Thyroid gland (tissue), 4 donors: ENCODE measurements at regions not wholly inside any gene's neighbourhood (a gene's known extent, or its start where the extent isn't known, plus 50 kb on each side); places are given as distances from the start of the nearest gene placed in this dataset.

Source experiments
- DNase-seq, 2 donors: peaks; one replicate each; pipeline ENCODE4 v3.0.0-alpha.2; 2019
- H3K27ac ChIP-seq, 3 donors: fragments of 200-600 bp; sonication (generic); 1 replicate in 2 of 3; 2 replicates in 1 of 3; pipeline ENCODE4 v1.5.1; 2016 to 2019; ENCODE audit warnings: mild to moderate bottlenecking in 1 of 3, moderate library complexity in 1 of 3
- H3K27me3 ChIP-seq: fragments of 200-600 bp; sonication (generic); one replicate; pipeline ENCODE4 v1.5.1; 2019
- H3K36me3 ChIP-seq, 2 donors: fragments of 200-600 bp; sonication (generic); one replicate each; pipeline ENCODE4 v1.5.1; 2016 to 2019
- H3K4me1 ChIP-seq, 2 donors: fragments of 200-600 bp; sonication (generic); one replicate each; pipeline ENCODE4 v1.5.1; 2017 to 2019
- H3K4me3 ChIP-seq, 3 donors: fragments of 200-600 bp; sonication (generic); replicated peaks in 1 of 3; 1 replicate in 2 of 3; 2 replicates in 1 of 3; pipeline ENCODE4 v1.5.1; 2016; ENCODE audit warnings: mild to moderate bottlenecking in 1 of 3
- H3K9me3 ChIP-seq: fragments of 200-600 bp; sonication (generic); one replicate; pipeline ENCODE4 v1.5.1; 2017
- CTCF ChIP-seq, 6 experiments: fragments of 200-600 bp in 3 of 6; fragments of 450-650 bp in 3 of 6; sonication (generic) in 3 of 6; IDR thresholded peaks; one replicate each; pipeline ENCODE4 v1.5.1; 2016 to 2019; ENCODE audit warnings: antibody characterized with exemption in 6 of 6, mild to moderate bottlenecking in 2 of 6, inconsistent platforms in 1 of 6, moderate library complexity in 1 of 6
- POLR2A ChIP-seq, 2 donors: fragments of 450-650 bp; IDR thresholded peaks; one replicate each; pipeline ENCODE4 v1.6.1; 2017; ENCODE audit warnings: antibody characterized with exemption in 2 of 2, mild to moderate bottlenecking in 2 of 2, moderate library complexity in 1 of 2
- WGBS, 2 donors: methylation state at CpG; one replicate each; pipeline ENCODE4 v1.1.5; 2017; 5-methylcytosine and 5-hydroxymethylcytosine counted together
- intact Hi-C: fragments of 100-400 bp; cut with DNase I; formaldehyde crosslinking; loops from one replicate; pipeline ENCODE4 v1.15.1; 2023

- H3K36me3 ChIP-seq, result no peaks in the 10 kb centered on the region
- DNase-seq, result no peak
- H3K4me1 ChIP-seq, result peaks cover 6 to 10% of the 10 kb centered on the region in 2 donors
- H3K4me3 ChIP-seq, result no peak overlapping the region
- 80 to 82% methylated on average over 2 of the region's 2 CpGs for WGBS, 2 donors
- TF ChIP-seq POLR2A (IDR thresholded peaks at IDR 0.05) (no peak), CTCF (IDR thresholded peaks at IDR 0.05) (no peak)
- no peak overlapping the region for H3K27ac ChIP-seq
- no peaks in the 10 kb centered on the region for H3K27me3 ChIP-seq
- intact Hi-C loops, result no loop called here
- H3K9me3 ChIP-seq, result no peaks in the 10 kb centered on the region
Observed at GRCh38 chr6:138614151-138614550, 114.9 kb upstream of the NHSL1 start.

GRCh38 chr6:138618168-138618567 is 118.9 kb upstream of the NHSL1 start:
- peaks cover 6 to 10% of the 10 kb centered on the region in 2 donors for H3K4me1 ChIP-seq
- WGBS, 2 donors, result 75 to 79% methylated on average over 3 of the region's 3 CpGs
- intact Hi-C loops, result no loop called here

GRCh38 chr6:138620630-138621029 is 121.3 kb upstream of the NHSL1 start:
- no peaks in the 10 kb centered on the region for H3K9me3 ChIP-seq
- TF ChIP-seq CTCF (IDR thresholded peaks at IDR 0.05) (no peak), POLR2A (IDR thresholded peaks at IDR 0.05) (no peak)
- WGBS, 2 donors, result 79 to 93% methylated on average over 3 of the region's 3 CpGs

More at GRCh38 chr6:138618168-138618567, 118.9 kb upstream of the NHSL1 start:
- Histone ChIP-seq H3K27me3 (no peaks in the 10 kb centered on the region), H3K9me3 (no peaks in the 10 kb centered on the region), H3K27ac (no peak overlapping the region), H3K36me3 (no peaks in the 10 kb centered on the region), H3K4me3 (no peak overlapping the region)
- TF ChIP-seq CTCF (IDR thresholded peaks at IDR 0.05) (no peak), POLR2A (IDR thresholded peaks at IDR 0.05) (no peak)
- no peak for DNase-seq

GRCh38 chr6:138622967-138623366 is 123.7 kb upstream of the NHSL1 start:
- DNase-seq, result no peak
- WGBS, 2 donors, result 86 to 88% methylated on average over 5 of the region's 5 CpGs
- intact Hi-C loops, result no loop called here
- Histone ChIP-seq H3K36me3 (no peaks in the 10 kb centered on the region), H3K27me3 (no peaks in the 10 kb centered on the region), H3K4me1 (no peaks in the 10 kb centered on the region), H3K9me3 (no peaks in the 10 kb centered on the region), H3K27ac (no peak overlapping the region), H3K4me3 (no peak overlapping the region)
- no peak for TF ChIP-seq POLR2A (IDR thresholded peaks at IDR 0.05)
- no peak for TF ChIP-seq CTCF (IDR thresholded peaks at IDR 0.05)

More at GRCh38 chr6:138620630-138621029, 121.3 kb upstream of the NHSL1 start:
- Histone ChIP-seq H3K4me3 (no peak overlapping the region), H3K4me1 (peaks cover 6 to 10% of the 10 kb centered on the region in 2 donors), H3K27me3 (no peaks in the 10 kb centered on the region), H3K36me3 (no peaks in the 10 kb centered on the region), H3K27ac (no peak overlapping the region)
- DNase-seq, result no peak
- intact Hi-C loops, result no loop called here

- intact Hi-C loops, result no loop called here
- no peak for TF ChIP-seq CTCF (IDR thresholded peaks at IDR 0.05)
- TF ChIP-seq POLR2A (IDR thresholded peaks at IDR 0.05), result no peak
- Histone ChIP-seq H3K4me1 (no peaks in the 10 kb centered on the region), H3K9me3 (no peaks in the 10 kb centered on the region), H3K27ac (no peak overlapping the region), H3K36me3 (no peaks in the 10 kb centered on the region), H3K4me3 (no peak overlapping the region), H3K27me3 (no peaks in the 10 kb centered on the region)
- DNase-seq, result no peak
- 77 to 85% methylated on average over 3 of the region's 3 CpGs for WGBS, 2 donors
Observed at GRCh38 chr6:138631566-138631965, 132.3 kb upstream of the NHSL1 start.
